Esophagus muscularis mucosa (tissue), 4 donors: ENCODE measurements at regions not wholly inside any gene's neighbourhood (a gene's known extent, or its start where the extent isn't known, plus 50 kb on each side); places are given as distances from the start of the nearest gene placed in this dataset.

Source experiments
- EP300 ChIP-seq: sonication (generic); formaldehyde crosslinking; IDR thresholded peaks from one replicate; pipeline ENCODE4 v1.6.1; 2017; ENCODE audit warnings: antibody characterized with exemption
- POLR2A ChIP-seq: fragments of 450-650 bp; IDR thresholded peaks from one replicate; pipeline ENCODE4 v1.6.1; 2017; ENCODE audit warnings: antibody characterized with exemption, moderate library complexity, mild to moderate bottlenecking, low read depth
- POLR2AphosphoS5 ChIP-seq, 2 donors: sonication (generic); formaldehyde crosslinking; IDR thresholded peaks; one replicate each; pipeline ENCODE4 v1.6.1; 2017; ENCODE audit warnings: antibody characterized with exemption in 2 of 2
- TF ChIP-seq, protein P1 (sequence below), 3 experiments: fragments of 200-600 bp in 2 of 3; fragments of 450-650 bp in 1 of 3; sonication (generic) in 2 of 3; IDR thresholded peaks; one replicate each; pipeline ENCODE4 v1.5.1; 2017 to 2019; ENCODE audit warnings: antibody characterized with exemption in 3 of 3, mild to moderate bottlenecking in 2 of 3, moderate library complexity in 1 of 3

DNA sequence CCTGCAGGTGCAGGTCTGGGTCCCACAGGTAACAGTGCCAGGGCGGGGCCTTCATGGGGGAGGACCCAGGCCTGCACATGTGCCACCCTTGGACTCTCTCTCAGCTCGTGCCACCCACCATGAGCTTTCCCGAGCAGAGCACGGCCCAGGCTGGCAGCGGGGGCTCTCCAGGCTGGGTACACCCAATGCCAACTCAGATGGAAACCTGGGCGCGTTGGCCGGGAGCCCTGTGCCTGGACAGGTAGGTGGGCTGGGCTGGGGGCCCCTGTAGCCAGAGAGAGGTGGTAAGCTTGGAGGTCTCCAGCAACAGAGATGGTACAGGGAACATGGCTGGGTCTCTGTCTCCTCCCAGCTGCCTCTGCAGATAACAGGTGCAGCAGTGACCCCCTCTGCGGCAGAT lies 69.9 kb upstream of the ADARB2 start:
- no peak for TF ChIP-seq POLR2A
- TF ChIP-seq, protein P1, sequence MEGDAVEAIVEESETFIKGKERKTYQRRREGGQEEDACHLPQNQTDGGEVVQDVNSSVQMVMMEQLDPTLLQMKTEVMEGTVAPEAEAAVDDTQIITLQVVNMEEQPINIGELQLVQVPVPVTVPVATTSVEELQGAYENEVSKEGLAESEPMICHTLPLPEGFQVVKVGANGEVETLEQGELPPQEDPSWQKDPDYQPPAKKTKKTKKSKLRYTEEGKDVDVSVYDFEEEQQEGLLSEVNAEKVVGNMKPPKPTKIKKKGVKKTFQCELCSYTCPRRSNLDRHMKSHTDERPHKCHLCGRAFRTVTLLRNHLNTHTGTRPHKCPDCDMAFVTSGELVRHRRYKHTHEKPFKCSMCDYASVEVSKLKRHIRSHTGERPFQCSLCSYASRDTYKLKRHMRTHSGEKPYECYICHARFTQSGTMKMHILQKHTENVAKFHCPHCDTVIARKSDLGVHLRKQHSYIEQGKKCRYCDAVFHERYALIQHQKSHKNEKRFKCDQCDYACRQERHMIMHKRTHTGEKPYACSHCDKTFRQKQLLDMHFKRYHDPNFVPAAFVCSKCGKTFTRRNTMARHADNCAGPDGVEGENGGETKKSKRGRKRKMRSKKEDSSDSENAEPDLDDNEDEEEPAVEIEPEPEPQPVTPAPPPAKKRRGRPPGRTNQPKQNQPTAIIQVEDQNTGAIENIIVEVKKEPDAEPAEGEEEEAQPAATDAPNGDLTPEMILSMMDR (IDR thresholded peaks at IDR 0.05): no peak
- no peak for TF ChIP-seq EP300
- TF ChIP-seq POLR2AphosphoS5 (IDR thresholded peaks at IDR 0.05): no peak
